Neural cell (in vitro differentiated cells): ENCODE measurements at regions not wholly inside any gene's neighbourhood (a gene's known extent, or its start where the extent isn't known, plus 50 kb on each side); places are given as distances from the start of the nearest gene placed in this dataset.

Experiments
- H2AFZ ChIP-seq: fragments of 200-600, 300-800 bp; sonication (generic), shearing (Covaris generic); 2 replicates; pipeline ENCODE4 v1.6.0; 2014; ENCODE audit warnings: low read depth, mild to moderate bottlenecking, antibody characterized with exemption, low read length, moderate library complexity
- H3F3A ChIP-seq: fragments of 200-600 bp; shearing (Covaris generic); 2 replicates; pipeline ENCODE4 v1.6.1; 2016; ENCODE audit warnings: mild to moderate bottlenecking, moderate library complexity, mixed read lengths, antibody characterized with exemption, low read length; ENCODE audit not compliant: insufficient read depth, poor library complexity, severe bottlenecking
- H3K27ac ChIP-seq: fragments of 200-600, 300-800 bp; sonication (generic), shearing (Covaris generic); 2 replicates; pipeline ENCODE4 v1.5.1; 2014; ENCODE audit warnings: mild to moderate bottlenecking, low read length, moderate library complexity
- H3K27me3 ChIP-seq: fragments of 300-800, 200-600 bp; sonication (generic), shearing (Covaris generic); 2 replicates; pipeline ENCODE4 v1.6.0; 2014; ENCODE audit warnings: mild to moderate bottlenecking, low read depth, low read length, moderate library complexity; ENCODE audit not compliant: insufficient read depth
- H3K36me3 ChIP-seq: fragments of 300-800, 200-600 bp; sonication (generic), shearing (Covaris generic); 2 replicates; pipeline ENCODE4 v1.5.1; 2014; ENCODE audit warnings: mild to moderate bottlenecking, antibody characterized with exemption, low read length, moderate library complexity; ENCODE audit not compliant: insufficient read depth
- H3K4me2 ChIP-seq: fragments of 300-800, 200-600 bp; sonication (generic), shearing (Covaris generic); 2 replicates; pipeline ENCODE4 v1.6.0; 2014; ENCODE audit warnings: mild to moderate bottlenecking, low read length
- H3K4me3 ChIP-seq: fragments of 300-800, 200-600 bp; sonication (generic), shearing (Covaris generic); 2 replicates; pipeline ENCODE4 v1.5.1; 2014; ENCODE audit warnings: mild to moderate bottlenecking, low read length, moderate library complexity
- H3K79me2 ChIP-seq: fragments of 200-600 bp; shearing (Covaris generic); replicated peaks from 2 replicates; pipeline ENCODE4 v1.6.0; 2014; ENCODE audit warnings: mild to moderate bottlenecking, low read length, moderate library complexity; ENCODE audit not compliant: insufficient read depth
- H3K9ac ChIP-seq: fragments of 300-800, 200-600 bp; sonication (generic), shearing (Covaris generic); 2 replicates; pipeline ENCODE4 v1.6.1; 2016; ENCODE audit warnings: mild to moderate bottlenecking, low read length, mixed read lengths
- H3K9me2 ChIP-seq: fragments of 200-600 bp; shearing (Covaris generic); 2 replicates; pipeline ENCODE4 v1.6.1; 2016; ENCODE audit warnings: mild to moderate bottlenecking, low read length, mixed read lengths; ENCODE audit not compliant: insufficient read depth
- H3K9me3 ChIP-seq: fragments of 200-600, 300-800 bp; sonication (generic), shearing (Covaris generic); 2 replicates; pipeline ENCODE4 v1.6.1; 2016; ENCODE audit warnings: mild to moderate bottlenecking, mixed run types, low read length, moderate library complexity, mixed read lengths
- H4K20me1 ChIP-seq: fragments of 200-600 bp; shearing (Covaris generic); 2 replicates; pipeline ENCODE4 v1.6.1; 2016; ENCODE audit warnings: mild to moderate bottlenecking, mixed run types; ENCODE audit not compliant: insufficient read depth
- EP300 ChIP-seq: fragments of 450-650 bp; conservative IDR thresholded peaks from 2 replicates; pipeline ENCODE4 v1.6.1; 2014; ENCODE audit warnings: antibody characterized with exemption, mild to moderate bottlenecking, moderate library complexity; ENCODE audit not compliant: poor library complexity, severe bottlenecking
- EZH2 ChIP-seq: fragments of 200-600, 300-800 bp; shearing (Covaris generic), sonication (generic); IDR thresholded peaks from 2 replicates; pipeline ENCODE4 v1.6.1; 2014; ENCODE audit warnings: antibody characterized with exemption, low read length, borderline replicate concordance, mild to moderate bottlenecking; ENCODE audit not compliant: insufficient read depth, poor library complexity, severe bottlenecking
- MXI1 ChIP-seq: fragments of 450-650 bp; conservative IDR thresholded peaks from 2 replicates; pipeline ENCODE4 v1.6.1; 2014; ENCODE audit warnings: antibody characterized with exemption, mild to moderate bottlenecking; ENCODE audit not compliant: poor library complexity, severe bottlenecking
- POLR2AphosphoS5 ChIP-seq: IDR thresholded peaks from 2 replicates; pipeline ENCODE4 v1.6.1; 2012
- RAD21 ChIP-seq: fragments of 450-650 bp; conservative IDR thresholded peaks from 2 replicates; pipeline ENCODE4 v1.6.1; 2014; ENCODE audit warnings: antibody characterized with exemption, mild to moderate bottlenecking, moderate library complexity
- REST ChIP-seq: IDR thresholded peaks from 2 replicates; pipeline ENCODE4 v1.6.1; 2012; ENCODE audit warnings: borderline replicate concordance
- SMC3 ChIP-seq: fragments of 450-650 bp; conservative IDR thresholded peaks from 2 replicates; pipeline ENCODE4 v1.6.1; 2014; ENCODE audit warnings: antibody characterized with exemption, mild to moderate bottlenecking, moderate library complexity; ENCODE audit not compliant: poor library complexity

GRCh38 chr5:73231246-73231778, 58.3 kb downstream of the TMEM174 start:
- H2AFZ ChIP-seq: no peak overlapping the region
- TF ChIP-seq POLR2AphosphoS5 (peak; percentile 16), REST (no peak)
- no peaks in the 10 kb centered on the region for H3K9me2 ChIP-seq
- H3K79me2 ChIP-seq: no peaks in the 10 kb centered on the region
- no peak overlapping the region for H3K4me2 ChIP-seq
- H3K9ac ChIP-seq: no peak overlapping the region
- H3K36me3 ChIP-seq: no peaks in the 10 kb centered on the region
- peaks cover 100% of the 10 kb centered on the region for H3K27me3 ChIP-seq
- H4K20me1 ChIP-seq: no peaks in the 10 kb centered on the region
- peaks cover 3% of the 10 kb centered on the region for H3K9me3 ChIP-seq
- H3K27ac ChIP-seq: no peak overlapping the region
- H3K4me3 ChIP-seq: no peak overlapping the region
- H3F3A ChIP-seq: no peaks in the 10 kb centered on the region

DNA sequence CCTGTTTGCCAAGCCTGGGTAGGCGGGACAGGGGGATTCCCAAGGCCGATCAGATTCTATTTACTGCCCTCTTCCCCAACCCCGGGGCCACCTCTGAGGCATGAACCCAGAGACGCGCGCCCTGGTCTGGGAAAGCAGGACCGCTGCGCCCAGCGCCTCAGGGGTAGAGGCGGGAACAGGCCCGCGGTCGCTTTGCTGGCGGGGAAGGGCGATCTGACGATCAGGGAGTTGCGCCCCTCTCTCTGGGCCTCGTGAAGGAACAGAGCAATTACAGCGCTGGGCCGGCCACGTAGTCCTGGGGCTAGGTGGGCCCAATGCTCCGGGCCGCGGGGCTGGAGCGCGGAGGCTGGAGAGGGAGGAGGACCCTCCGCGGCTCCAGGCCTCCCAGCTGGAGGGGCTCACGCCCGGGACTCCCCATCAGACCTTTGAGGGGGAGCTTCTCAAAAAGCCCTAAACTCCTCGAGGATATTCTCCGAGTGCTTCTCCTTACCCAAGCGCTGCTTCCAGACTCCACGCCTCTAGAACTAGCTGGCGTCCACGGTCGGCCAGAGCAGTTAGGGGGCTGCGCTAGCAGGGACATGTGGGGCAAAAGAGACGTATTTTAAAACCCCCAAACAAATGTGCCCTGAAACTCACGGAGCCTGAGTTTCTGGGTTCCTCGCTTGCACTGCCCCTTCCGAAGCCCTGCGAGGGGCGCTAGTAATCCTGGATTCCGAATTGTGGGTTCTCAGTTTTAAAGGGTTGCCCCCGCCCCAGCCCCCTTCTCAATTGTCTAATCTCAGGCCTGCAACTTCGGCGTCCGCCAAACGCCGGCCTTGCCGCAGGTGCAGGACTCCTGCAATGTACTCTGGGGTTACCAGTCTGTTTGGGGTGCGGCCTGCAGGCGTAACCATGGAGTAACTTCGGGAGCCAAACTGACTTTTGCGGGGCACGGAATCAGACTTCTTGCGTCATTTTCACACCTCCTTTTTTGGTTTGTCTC, 57.6 kb downstream of the TMEM174 start:
- H2AFZ ChIP-seq: no peak overlapping the region
- H3K4me3 ChIP-seq: no peak overlapping the region

More for the DNA sequence above, 57.6 kb downstream of the TMEM174 start:
- Histone ChIP-seq H3K4me2 (no peak overlapping the region), H3K36me3 (no peaks in the 10 kb centered on the region), H3K27ac (no peak overlapping the region), H4K20me1 (no peaks in the 10 kb centered on the region), H3K79me2 (no peaks in the 10 kb centered on the region), H3F3A (no peaks in the 10 kb centered on the region), H3K9ac (no peak overlapping the region), H3K9me2 (no peaks in the 10 kb centered on the region), H3K9me3 (peaks cover 3% of the 10 kb centered on the region), H3K27me3 (peaks cover 100% of the 10 kb centered on the region)
- no peak for TF ChIP-seq EP300
- no peak for TF ChIP-seq POLR2AphosphoS5
- TF ChIP-seq SMC3: no peak
- TF ChIP-seq EZH2: no peak
- no peak for TF ChIP-seq MXI1
- no peak for TF ChIP-seq REST
- no peak for TF ChIP-seq RAD21
